ENCODE measurements at regions not wholly inside any gene's neighbourhood (a gene's known extent, or its start where the extent isn't known, plus 50 kb on each side); places are given as distances from the start of the nearest gene placed in this dataset.

DNA sequence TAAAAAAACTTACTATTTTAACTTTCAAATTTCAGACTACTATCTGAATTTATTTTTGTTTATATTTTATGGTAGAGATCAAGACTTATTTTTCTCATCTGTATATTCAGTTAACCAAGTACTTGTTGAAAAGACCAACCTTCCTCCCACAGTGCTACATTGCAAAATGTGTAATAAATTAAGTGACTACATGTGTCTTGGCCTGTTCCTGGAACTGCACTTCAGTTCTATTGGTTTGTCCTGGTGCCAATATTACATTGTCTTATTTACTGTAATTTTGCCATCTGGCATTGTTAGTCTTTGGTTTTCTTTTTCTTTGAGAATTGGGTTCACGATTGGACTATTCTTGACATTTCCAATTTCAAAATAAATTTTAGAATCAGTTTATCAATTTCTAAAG is 138.4 kb upstream of the KCNMB2 start:
- no peak for FAIRE-seq

GRCh38 chr3:178404961-178405360 is 131.3 kb upstream of the KCNMB2 start:
- no peak for FAIRE-seq

DNA sequence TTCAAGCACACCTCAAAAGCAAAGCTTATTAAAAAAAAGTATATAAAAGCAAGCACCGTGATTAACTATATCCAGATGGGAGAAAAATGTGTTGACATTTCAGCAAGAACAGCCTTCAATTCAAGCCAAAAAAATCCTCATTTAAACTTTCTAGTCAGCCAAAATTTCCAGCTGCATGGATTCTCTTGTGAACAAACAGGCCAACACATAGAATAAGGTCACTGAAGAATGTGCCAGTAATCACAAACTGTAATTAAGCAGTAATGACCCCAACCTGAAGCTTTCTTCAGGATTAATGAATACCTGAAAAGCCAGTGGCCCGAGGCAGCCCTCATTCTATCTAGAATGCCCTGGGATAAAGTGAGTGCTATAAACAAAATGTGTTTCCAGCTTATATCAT is 130.7 kb upstream of the KCNMB2 start:
- no peak for FAIRE-seq

- FAIRE-seq = no peak
These were observed 130.0 kb upstream of the KCNMB2 start for GRCh38 chr3:178406206-178406605.

- FAIRE-seq = no peak
These were observed 120.9 kb upstream of the KCNMB2 start for GRCh38 chr3:178415384-178415783.

- no peak for FAIRE-seq
These were observed 118.5 kb upstream of the KCNMB2 start for GRCh38 chr3:178417736-178418135.

DNA sequence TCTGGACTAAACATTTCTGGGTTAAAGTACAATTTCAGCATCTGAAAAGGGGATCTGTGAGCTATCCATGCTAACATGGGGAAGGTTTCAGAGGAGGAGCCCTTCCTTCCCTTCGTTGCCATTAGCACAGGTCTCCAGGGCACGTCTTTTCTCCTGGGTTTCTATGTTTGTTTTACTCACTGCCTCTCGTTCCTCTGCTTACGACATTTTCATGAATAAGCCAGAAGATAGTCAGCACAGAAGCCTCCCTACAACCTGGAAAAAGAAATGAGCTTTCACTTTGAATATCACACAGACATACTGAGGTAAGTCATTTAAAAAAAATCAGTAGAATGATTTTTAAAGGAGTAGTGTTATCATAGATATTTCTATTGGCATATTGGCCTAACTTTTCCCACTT is 117.2 kb upstream of the KCNMB2 start:
- no peak for FAIRE-seq

- no peak for FAIRE-seq
These were observed 116.2 kb upstream of the KCNMB2 start for GRCh38 chr3:178420033-178420432.

GRCh38 chr3:178421069-178421468 is 115.2 kb upstream of the KCNMB2 start:
- FAIRE-seq = no peak

- no peak for FAIRE-seq
These were observed 113.8 kb upstream of the KCNMB2 start for GRCh38 chr3:178422406-178422805.

DNA sequence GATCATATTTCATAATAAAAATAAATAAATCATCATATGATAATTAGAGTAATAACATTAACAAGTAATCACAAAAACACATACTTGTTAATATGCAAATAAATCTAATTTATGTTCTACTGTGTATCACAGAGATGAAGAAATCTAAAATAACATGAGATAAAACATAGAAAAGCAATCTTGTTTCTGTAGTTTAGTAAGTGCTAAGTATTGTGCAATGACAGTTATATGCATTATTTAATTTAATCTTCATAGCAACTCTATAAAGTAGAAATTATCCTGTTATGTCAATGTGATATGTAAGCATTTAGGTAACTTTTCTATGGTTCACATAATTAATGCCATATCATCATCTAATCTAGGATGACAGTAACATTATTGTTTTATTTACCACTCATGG is 108.2 kb upstream of the KCNMB2 start:
- FAIRE-seq = no peak

- peak; percentile 49 for FAIRE-seq
These were observed 101.9 kb upstream of the KCNMB2 start for GRCh38 chr3:178434206-178434805.

DNA sequence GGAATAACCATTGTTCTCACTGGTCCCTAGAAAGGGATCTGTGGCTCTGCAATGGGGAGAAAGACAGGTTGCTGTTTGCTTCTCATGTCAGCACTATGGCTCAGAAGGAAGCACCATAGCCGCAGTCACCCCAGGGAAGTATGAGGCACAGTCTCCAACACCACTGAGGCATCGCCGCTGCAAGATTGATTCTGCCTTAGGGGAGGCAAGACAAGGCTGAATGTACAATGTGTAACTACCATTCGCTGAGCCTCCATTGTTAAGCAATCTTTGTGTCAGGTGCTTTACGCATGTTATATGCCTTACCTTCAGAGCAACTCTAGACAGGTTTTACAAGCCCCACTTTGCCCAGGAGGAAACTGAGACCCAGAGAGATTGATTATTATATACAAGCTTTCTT is 100.7 kb upstream of the KCNMB2 start:
- no peak for FAIRE-seq

- FAIRE-seq = peak; percentile 90
These were observed 99.5 kb upstream of the KCNMB2 start for GRCh38 chr3:178436773-178437172.

DNA sequence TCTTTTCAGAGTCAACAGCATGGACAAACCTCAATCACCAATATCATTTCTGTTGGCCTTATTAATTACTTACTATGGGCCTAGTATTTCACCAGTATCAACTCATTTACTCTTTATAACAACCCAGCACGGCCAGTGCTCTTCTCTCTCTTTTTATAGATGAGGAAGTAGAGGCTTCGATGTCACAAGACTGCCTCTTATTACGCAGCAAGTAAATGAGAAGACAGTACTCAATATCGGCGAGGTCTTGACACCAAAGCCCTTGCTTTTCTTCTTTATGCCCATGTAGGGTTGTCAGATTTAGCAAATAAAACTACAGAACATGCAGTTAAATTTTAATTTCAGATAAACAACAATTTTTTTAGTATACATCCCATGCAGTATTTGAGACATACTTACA is 99.0 kb upstream of the KCNMB2 start:
- FAIRE-seq = no peak

GRCh38 chr3:178439504-178439903 is 96.7 kb upstream of the KCNMB2 start:
- no peak for FAIRE-seq

GRCh38 chr3:178440043-178440442 is 96.2 kb upstream of the KCNMB2 start:
- FAIRE-seq = no peak

- FAIRE-seq = no peak
These were observed 92.6 kb upstream of the KCNMB2 start for GRCh38 chr3:178443634-178444033.

GRCh38 chr3:178445139-178445538 is 91.1 kb upstream of the KCNMB2 start:
- no peak for FAIRE-seq

GRCh38 chr3:178446059-178446458 is 90.2 kb upstream of the KCNMB2 start:
- no peak for FAIRE-seq

- FAIRE-seq = no peak
These were observed 85.8 kb upstream of the KCNMB2 start for GRCh38 chr3:178450476-178450875.

GRCh38 chr3:178451799-178452198 is 84.4 kb upstream of the KCNMB2 start:
- FAIRE-seq = no peak

DNA sequence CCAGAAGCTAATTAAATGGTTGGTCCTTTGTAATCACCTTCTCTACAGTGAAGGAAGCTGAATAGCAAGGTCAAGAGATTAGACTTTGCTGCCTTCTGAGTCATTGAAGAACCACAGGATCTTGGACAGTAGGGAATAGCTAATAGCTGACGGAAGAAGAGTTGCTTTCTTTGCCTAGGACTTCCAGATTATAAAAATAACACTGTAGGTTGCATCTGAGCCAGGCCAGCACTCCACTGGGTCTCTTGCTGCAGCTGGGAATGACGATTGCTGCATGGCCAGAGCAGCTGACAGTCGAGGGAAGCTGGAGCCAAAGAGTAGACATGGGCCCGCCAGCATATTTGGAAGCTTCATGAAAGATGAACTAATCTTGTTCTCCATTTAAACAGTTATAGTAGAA is 81.5 kb upstream of the KCNMB2 start:
- FAIRE-seq = no peak

GRCh38 chr3:178455226-178455625 is 81.0 kb upstream of the KCNMB2 start:
- no peak for FAIRE-seq

DNA sequence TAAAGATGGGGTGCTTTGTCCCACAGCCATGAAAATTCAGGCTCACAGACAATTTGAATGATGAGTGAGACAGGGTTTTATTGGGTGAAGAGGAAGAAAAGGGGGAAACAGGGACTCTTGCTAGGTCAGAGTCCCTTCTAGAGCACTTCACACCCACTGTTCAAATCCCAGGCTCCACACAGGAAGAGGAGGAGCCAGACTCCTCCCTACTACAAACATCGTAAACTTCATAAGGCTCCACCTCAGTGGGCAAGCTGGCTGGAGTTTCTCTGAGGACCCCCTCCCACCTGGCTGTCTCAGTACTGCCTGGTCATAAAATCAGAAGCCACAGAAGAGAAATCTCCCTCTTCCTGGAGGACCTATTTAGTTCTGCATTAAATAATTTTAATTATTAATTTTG is 80.3 kb upstream of the KCNMB2 start:
- no peak for FAIRE-seq
